H9 (cell line): ENCODE measurements at regions not wholly inside any gene's neighbourhood (a gene's known extent, or its start where the extent isn't known, plus 50 kb on each side); places are given as distances from the start of the nearest gene placed in this dataset.

Experiments
- DNase-seq: peaks from one replicate; pipeline ENCODE4 v3.0.0-alpha.2; 2017
- H2AFZ ChIP-seq: one replicate; pipeline ENCODE4 v1.6.1; 2013; ENCODE audit warnings: mild to moderate bottlenecking, low read length, control low read depth, moderate library complexity
- H2AK5ac ChIP-seq: 2 replicates; pipeline ENCODE4 v1.6.1; 2013; ENCODE audit warnings: low read length, control low read depth, mixed read lengths; ENCODE audit not compliant: insufficient read length
- H2BK120ac ChIP-seq: one replicate; pipeline ENCODE4 v1.6.1; 2013; ENCODE audit warnings: low read depth, mild to moderate bottlenecking, low read length, control low read depth, inconsistent platforms; ENCODE audit not compliant: poor library complexity, severe bottlenecking
- H2BK12ac ChIP-seq: 2 replicates; pipeline ENCODE4 v1.6.1; 2013; ENCODE audit warnings: low read length, control low read depth, mixed read lengths, low read depth; ENCODE audit not compliant: insufficient read length
- H2BK15ac ChIP-seq: 2 replicates; pipeline ENCODE4 v1.6.1; 2013; ENCODE audit warnings: low read depth, low read length, control low read depth
- H2BK20ac ChIP-seq: one replicate; pipeline ENCODE4 v1.6.1; 2013; ENCODE audit warnings: low read depth, mild to moderate bottlenecking, low read length, control low read depth, inconsistent platforms; ENCODE audit not compliant: poor library complexity, severe bottlenecking
- H2BK5ac ChIP-seq: 2 replicates; pipeline ENCODE4 v1.6.1; 2013; ENCODE audit warnings: low read length, control low read depth, mixed read lengths; ENCODE audit not compliant: insufficient read length
- H3K14ac ChIP-seq: 2 replicates; pipeline ENCODE4 v1.6.1; 2013; ENCODE audit warnings: low read length, control low read depth; ENCODE audit not compliant: insufficient read depth
- H3K18ac ChIP-seq: 2 replicates; pipeline ENCODE4 v1.6.1; 2013; ENCODE audit warnings: low read depth, mild to moderate bottlenecking, mixed read lengths, low read length, control low read depth; ENCODE audit not compliant: insufficient read length
- H3K23ac ChIP-seq: 2 replicates; pipeline ENCODE4 v1.6.1; 2013; ENCODE audit warnings: low read length, control low read depth, mixed read lengths, low read depth; ENCODE audit not compliant: insufficient read length
- H3K23me2 ChIP-seq: 2 replicates; pipeline ENCODE4 v1.6.1; 2013; ENCODE audit warnings: low read depth, mild to moderate bottlenecking, mixed read lengths, low read length, control low read depth; ENCODE audit not compliant: insufficient read length, poor library complexity, severe bottlenecking
- H3K27ac ChIP-seq: 2 replicates; pipeline ENCODE4 v1.5.1; 2013; ENCODE audit warnings: low read length, control low read depth, mixed read lengths, low read depth; ENCODE audit not compliant: insufficient read length
- H3K27me3 ChIP-seq: 2 replicates; pipeline ENCODE4 v1.6.1; 2013; ENCODE audit warnings: low read length, control low read depth, inconsistent platforms; ENCODE audit not compliant: insufficient read depth
- H3K4ac ChIP-seq: 2 replicates; pipeline ENCODE4 v1.6.1; 2013; ENCODE audit warnings: low read depth, mild to moderate bottlenecking, control low read depth, inconsistent platforms, low read length, moderate library complexity
- H3K4me1 ChIP-seq: 2 replicates; pipeline ENCODE4 v1.6.1; 2013; ENCODE audit warnings: low read length, control low read depth, inconsistent platforms; ENCODE audit not compliant: insufficient read depth
- H3K4me2 ChIP-seq: 2 replicates; pipeline ENCODE4 v1.6.1; 2013; ENCODE audit warnings: low read length, control low read depth, mixed read lengths; ENCODE audit not compliant: insufficient read length, insufficient read depth
- H3K56ac ChIP-seq: 2 replicates; pipeline ENCODE4 v1.6.1; 2013; ENCODE audit warnings: low read depth, mild to moderate bottlenecking, mixed read lengths, low read length, control low read depth; ENCODE audit not compliant: insufficient read length
- H3K79me1 ChIP-seq: 2 replicates; pipeline ENCODE4 v1.6.1; 2013; ENCODE audit warnings: low read depth, mild to moderate bottlenecking, moderate library complexity, low read length, control low read depth, inconsistent platforms; ENCODE audit not compliant: insufficient read depth, poor library complexity, severe bottlenecking
- H3K79me2 ChIP-seq: 2 replicates; pipeline ENCODE4 v1.6.1; 2013; ENCODE audit warnings: low read length, control low read depth, inconsistent platforms; ENCODE audit not compliant: insufficient read depth
- H3K9ac ChIP-seq: 2 replicates; pipeline ENCODE4 v1.6.1; 2013; ENCODE audit warnings: low read length, control low read depth, mixed read lengths; ENCODE audit not compliant: insufficient read length; ENCODE audit errors: extremely low read depth
- H3K9me3 ChIP-seq: one replicate; pipeline ENCODE4 v1.6.1; 2013; ENCODE audit warnings: low read depth, low read length, inconsistent platforms; ENCODE audit not compliant: control insufficient read depth
- H3T11ph ChIP-seq: one replicate; pipeline ENCODE4 v1.6.1; 2013; ENCODE audit warnings: mild to moderate bottlenecking, low read length, control low read depth, inconsistent platforms
- H4K20me1 ChIP-seq: one replicate; pipeline ENCODE4 v1.6.1; 2013; ENCODE audit not compliant: control insufficient read depth, insufficient read length, insufficient read depth
- H4K5ac ChIP-seq: 2 replicates; pipeline ENCODE4 v1.6.1; 2013; ENCODE audit warnings: low read depth, mild to moderate bottlenecking, mixed read lengths, low read length, control low read depth; ENCODE audit not compliant: insufficient read length
- H4K8ac ChIP-seq: replicated peaks from 2 replicates; pipeline ENCODE4 v1.6.1; 2013; ENCODE audit warnings: low read length, control low read depth, mixed read lengths, low read depth; ENCODE audit not compliant: insufficient read length
- H4K91ac ChIP-seq: 2 replicates; pipeline ENCODE4 v1.6.1; 2013; ENCODE audit warnings: low read depth, mild to moderate bottlenecking, moderate library complexity, mixed read lengths, low read length, control low read depth; ENCODE audit not compliant: insufficient read length
- H3K27ac Mint-ChIP-seq, 3 experiments: 2 replicates in 2 of 3; 3 replicates in 1 of 3; pipeline ENCODE4 v1.8.0; 2020 to 2021; ENCODE audit warnings: mixed read lengths in 3 of 3, mild to moderate bottlenecking in 1 of 3, moderate library complexity in 1 of 3
- H3K27me3 Mint-ChIP-seq: 2 replicates; pipeline ENCODE4 v1.8.0; 2021; ENCODE audit warnings: low read depth, mild to moderate bottlenecking, moderate library complexity, mixed read lengths
- H3K36me3 Mint-ChIP-seq, 3 experiments: 2 replicates in 2 of 3; 3 replicates in 1 of 3; pipeline ENCODE4 v1.8.0; 2020 to 2021; ENCODE audit warnings: low read depth in 3 of 3, mixed read lengths in 3 of 3; ENCODE audit not compliant: insufficient read depth in 1 of 3
- H3K4me1 Mint-ChIP-seq, 2 experiments: 2 replicates each; pipeline ENCODE4 v1.8.0; 2020; ENCODE audit warnings: mixed read lengths in 2 of 2
- H3K4me3 Mint-ChIP-seq, 2 experiments: 2 replicates in 1 of 2; 3 replicates in 1 of 2; pipeline ENCODE4 v1.8.0; 2020 to 2021; ENCODE audit warnings: mild to moderate bottlenecking in 2 of 2, mixed read lengths in 2 of 2, moderate library complexity in 1 of 2
- H3K9me3 Mint-ChIP-seq, 2 experiments: 2 replicates in 1 of 2; 3 replicates in 1 of 2; pipeline ENCODE4 v1.8.0; 2020; ENCODE audit warnings: mild to moderate bottlenecking in 2 of 2, mixed read lengths in 2 of 2, moderate library complexity in 1 of 2
- CTCF ChIP-seq: fragments of 200-600 bp; sonication (generic); conservative IDR thresholded peaks from 3 replicates; pipeline ENCODE4 v1.8.0; 2021; ENCODE audit warnings: antibody characterized with exemption, mild to moderate bottlenecking
- WGBS: extraction: QIAGEN DNeasy Blood & Tissue Kit; methylation state at CpG from one replicate; pipeline ENCODE4 v1.1.7; 2013; ENCODE audit warnings: missing lambda C conversion rate, low lambda C conversion rate, mixed read lengths; ENCODE audit not compliant: insufficient read length; ENCODE audit errors: extremely low coverage; 5-methylcytosine and 5-hydroxymethylcytosine counted together

- no peaks in the 10 kb centered on the region for H3K27me3 Mint-ChIP-seq
- H2BK120ac ChIP-seq, result no peak overlapping the region
- no peak overlapping the region for H3K14ac ChIP-seq
Measured at GRCh38 chr5:68396722-68397121, 181.2 kb downstream of the PIK3R1 start.

More at GRCh38 chr5:68396722-68397121, 181.2 kb downstream of the PIK3R1 start:
- no CpG with 5 or more reads among the region's 4 CpGs for WGBS
- Histone ChIP-seq H3K56ac (no peak overlapping the region), H3K4me1 (no peaks in the 10 kb centered on the region), H2BK15ac (no peak overlapping the region), H2BK5ac (no peak overlapping the region), H3K27me3 (no peaks in the 10 kb centered on the region), H3K9me3 (no peaks in the 10 kb centered on the region), H2BK12ac (no peak overlapping the region), H3T11ph (no peak overlapping the region), H4K91ac (no peak overlapping the region), H3K9ac (no peak overlapping the region), H4K8ac (no peak overlapping the region), H3K18ac (no peak overlapping the region), H3K23me2 (no peaks in the 10 kb centered on the region), H2BK20ac (no peak overlapping the region), H4K5ac (no peak overlapping the region), H2AK5ac (no peak overlapping the region), H4K20me1 (no peaks in the 10 kb centered on the region), H3K79me1 (no peaks in the 10 kb centered on the region), H2AFZ (no peak overlapping the region), H3K79me2 (no peaks in the 10 kb centered on the region), H3K4ac (no peak overlapping the region), H3K23ac (no peak overlapping the region), H3K27ac (no peak overlapping the region), H3K4me2 (no peak overlapping the region)
- H3K36me3 Mint-ChIP-seq, result peaks cover 0 to 4% (median 2%) of the 10 kb centered on the region in 3 experiments; a peak in 4 of 7 replicates
- DNase-seq, result no peak
- no peak overlapping the region for H3K27ac Mint-ChIP-seq
- no peak overlapping the region for H3K4me3 Mint-ChIP-seq
- peaks cover 5 to 6% of the 10 kb centered on the region in 2 experiments; a peak in 3 of 5 replicates for H3K9me3 Mint-ChIP-seq
- no peak for TF ChIP-seq CTCF
- H3K4me1 Mint-ChIP-seq, result peaks cover 2 to 3% of the 10 kb centered on the region in 2 experiments; a peak in 2 of 4 replicates
